H1 (cell line): ENCODE measurements at regions not wholly inside any gene's neighbourhood (a gene's known extent, or its start where the extent isn't known, plus 50 kb on each side); places are given as distances from the start of the nearest gene placed in this dataset.

Source experiments
- MAX ChIP-seq: IDR thresholded peaks from 2 replicates; pipeline ENCODE4 v1.6.1; 2012; ENCODE audit warnings: inconsistent platforms
- POLR2A ChIP-seq, 2 experiments: IDR thresholded peaks; 1 replicate in 1 of 2; 2 replicates in 1 of 2; pipeline ENCODE4 v1.6.1; 2011; ENCODE audit warnings: low read depth in 2 of 2, low read length in 2 of 2, mild to moderate bottlenecking in 2 of 2; ENCODE audit errors: control extremely low read depth in 1 of 2

GRCh38 chr7:113705439-113705838 lies 213.4 kb downstream of the PPP1R3A start:
- TF ChIP-seq POLR2A (IDR thresholded peaks at IDR 0.05; ENCODE audit: control extremely low read depth in 1 of 2, low read depth in 2 of 2, low read length in 2 of 2) = no peak
- no peak for TF ChIP-seq MAX
